H9 (cell line): ENCODE measurements at regions not wholly inside any gene's neighbourhood (a gene's known extent, or its start where the extent isn't known, plus 50 kb on each side); places are given as distances from the start of the nearest gene placed in this dataset.
A peak's percentile ranks its signal among the peaks of the same experiment; 100 is the strongest.

Experiments
- DNase-seq: peaks from one replicate; pipeline ENCODE4 v3.0.0-alpha.2; 2017
- H2AFZ ChIP-seq: one replicate; pipeline ENCODE4 v1.6.1; 2013; ENCODE audit warnings: mild to moderate bottlenecking, low read length, control low read depth, moderate library complexity
- H2AK5ac ChIP-seq: 2 replicates; pipeline ENCODE4 v1.6.1; 2013; ENCODE audit warnings: low read length, control low read depth, mixed read lengths; ENCODE audit not compliant: insufficient read length
- H2BK120ac ChIP-seq: one replicate; pipeline ENCODE4 v1.6.1; 2013; ENCODE audit warnings: low read depth, mild to moderate bottlenecking, low read length, control low read depth, inconsistent platforms; ENCODE audit not compliant: poor library complexity, severe bottlenecking
- H2BK12ac ChIP-seq: 2 replicates; pipeline ENCODE4 v1.6.1; 2013; ENCODE audit warnings: low read length, control low read depth, mixed read lengths, low read depth; ENCODE audit not compliant: insufficient read length
- H2BK15ac ChIP-seq: 2 replicates; pipeline ENCODE4 v1.6.1; 2013; ENCODE audit warnings: low read depth, low read length, control low read depth
- H2BK20ac ChIP-seq: one replicate; pipeline ENCODE4 v1.6.1; 2013; ENCODE audit warnings: low read depth, mild to moderate bottlenecking, low read length, control low read depth, inconsistent platforms; ENCODE audit not compliant: poor library complexity, severe bottlenecking
- H2BK5ac ChIP-seq: 2 replicates; pipeline ENCODE4 v1.6.1; 2013; ENCODE audit warnings: low read length, control low read depth, mixed read lengths; ENCODE audit not compliant: insufficient read length
- H3K14ac ChIP-seq: 2 replicates; pipeline ENCODE4 v1.6.1; 2013; ENCODE audit warnings: low read length, control low read depth; ENCODE audit not compliant: insufficient read depth
- H3K18ac ChIP-seq: 2 replicates; pipeline ENCODE4 v1.6.1; 2013; ENCODE audit warnings: low read depth, mild to moderate bottlenecking, mixed read lengths, low read length, control low read depth; ENCODE audit not compliant: insufficient read length
- H3K23ac ChIP-seq: 2 replicates; pipeline ENCODE4 v1.6.1; 2013; ENCODE audit warnings: low read length, control low read depth, mixed read lengths, low read depth; ENCODE audit not compliant: insufficient read length
- H3K23me2 ChIP-seq: 2 replicates; pipeline ENCODE4 v1.6.1; 2013; ENCODE audit warnings: low read depth, mild to moderate bottlenecking, mixed read lengths, low read length, control low read depth; ENCODE audit not compliant: insufficient read length, poor library complexity, severe bottlenecking
- H3K27ac ChIP-seq: 2 replicates; pipeline ENCODE4 v1.5.1; 2013; ENCODE audit warnings: low read length, control low read depth, mixed read lengths, low read depth; ENCODE audit not compliant: insufficient read length
- H3K27me3 ChIP-seq: 2 replicates; pipeline ENCODE4 v1.6.1; 2013; ENCODE audit warnings: low read length, control low read depth, inconsistent platforms; ENCODE audit not compliant: insufficient read depth
- H3K4ac ChIP-seq: 2 replicates; pipeline ENCODE4 v1.6.1; 2013; ENCODE audit warnings: low read depth, mild to moderate bottlenecking, control low read depth, inconsistent platforms, low read length, moderate library complexity
- H3K4me1 ChIP-seq: 2 replicates; pipeline ENCODE4 v1.6.1; 2013; ENCODE audit warnings: low read length, control low read depth, inconsistent platforms; ENCODE audit not compliant: insufficient read depth
- H3K4me2 ChIP-seq: 2 replicates; pipeline ENCODE4 v1.6.1; 2013; ENCODE audit warnings: low read length, control low read depth, mixed read lengths; ENCODE audit not compliant: insufficient read length, insufficient read depth
- H3K56ac ChIP-seq: 2 replicates; pipeline ENCODE4 v1.6.1; 2013; ENCODE audit warnings: low read depth, mild to moderate bottlenecking, mixed read lengths, low read length, control low read depth; ENCODE audit not compliant: insufficient read length
- H3K79me1 ChIP-seq: 2 replicates; pipeline ENCODE4 v1.6.1; 2013; ENCODE audit warnings: low read depth, mild to moderate bottlenecking, moderate library complexity, low read length, control low read depth, inconsistent platforms; ENCODE audit not compliant: insufficient read depth, poor library complexity, severe bottlenecking
- H3K79me2 ChIP-seq: 2 replicates; pipeline ENCODE4 v1.6.1; 2013; ENCODE audit warnings: low read length, control low read depth, inconsistent platforms; ENCODE audit not compliant: insufficient read depth
- H3K9ac ChIP-seq: 2 replicates; pipeline ENCODE4 v1.6.1; 2013; ENCODE audit warnings: low read length, control low read depth, mixed read lengths; ENCODE audit not compliant: insufficient read length; ENCODE audit errors: extremely low read depth
- H3K9me3 ChIP-seq: one replicate; pipeline ENCODE4 v1.6.1; 2013; ENCODE audit warnings: low read depth, low read length, inconsistent platforms; ENCODE audit not compliant: control insufficient read depth
- H3T11ph ChIP-seq: one replicate; pipeline ENCODE4 v1.6.1; 2013; ENCODE audit warnings: mild to moderate bottlenecking, low read length, control low read depth, inconsistent platforms
- H4K20me1 ChIP-seq: one replicate; pipeline ENCODE4 v1.6.1; 2013; ENCODE audit not compliant: control insufficient read depth, insufficient read length, insufficient read depth
- H4K5ac ChIP-seq: 2 replicates; pipeline ENCODE4 v1.6.1; 2013; ENCODE audit warnings: low read depth, mild to moderate bottlenecking, mixed read lengths, low read length, control low read depth; ENCODE audit not compliant: insufficient read length
- H4K8ac ChIP-seq: replicated peaks from 2 replicates; pipeline ENCODE4 v1.6.1; 2013; ENCODE audit warnings: low read length, control low read depth, mixed read lengths, low read depth; ENCODE audit not compliant: insufficient read length
- H4K91ac ChIP-seq: 2 replicates; pipeline ENCODE4 v1.6.1; 2013; ENCODE audit warnings: low read depth, mild to moderate bottlenecking, moderate library complexity, mixed read lengths, low read length, control low read depth; ENCODE audit not compliant: insufficient read length
- H3K27ac Mint-ChIP-seq, 3 experiments: 2 replicates in 2 of 3; 3 replicates in 1 of 3; pipeline ENCODE4 v1.8.0; 2020 to 2021; ENCODE audit warnings: mixed read lengths in 3 of 3, mild to moderate bottlenecking in 1 of 3, moderate library complexity in 1 of 3
- H3K27me3 Mint-ChIP-seq: 2 replicates; pipeline ENCODE4 v1.8.0; 2021; ENCODE audit warnings: low read depth, mild to moderate bottlenecking, moderate library complexity, mixed read lengths
- H3K36me3 Mint-ChIP-seq, 3 experiments: 2 replicates in 2 of 3; 3 replicates in 1 of 3; pipeline ENCODE4 v1.8.0; 2020 to 2021; ENCODE audit warnings: low read depth in 3 of 3, mixed read lengths in 3 of 3; ENCODE audit not compliant: insufficient read depth in 1 of 3
- H3K4me1 Mint-ChIP-seq, 2 experiments: 2 replicates each; pipeline ENCODE4 v1.8.0; 2020; ENCODE audit warnings: mixed read lengths in 2 of 2
- H3K4me3 Mint-ChIP-seq, 2 experiments: 2 replicates in 1 of 2; 3 replicates in 1 of 2; pipeline ENCODE4 v1.8.0; 2020 to 2021; ENCODE audit warnings: mild to moderate bottlenecking in 2 of 2, mixed read lengths in 2 of 2, moderate library complexity in 1 of 2
- H3K9me3 Mint-ChIP-seq, 2 experiments: 2 replicates in 1 of 2; 3 replicates in 1 of 2; pipeline ENCODE4 v1.8.0; 2020; ENCODE audit warnings: mild to moderate bottlenecking in 2 of 2, mixed read lengths in 2 of 2, moderate library complexity in 1 of 2
- CTCF ChIP-seq: fragments of 200-600 bp; sonication (generic); conservative IDR thresholded peaks from 3 replicates; pipeline ENCODE4 v1.8.0; 2021; ENCODE audit warnings: antibody characterized with exemption, mild to moderate bottlenecking
- WGBS: extraction: QIAGEN DNeasy Blood & Tissue Kit; methylation state at CpG from one replicate; pipeline ENCODE4 v1.1.7; 2013; ENCODE audit warnings: missing lambda C conversion rate, low lambda C conversion rate, mixed read lengths; ENCODE audit not compliant: insufficient read length; ENCODE audit errors: extremely low coverage; 5-methylcytosine and 5-hydroxymethylcytosine counted together

GRCh38 chr13:74056801-74057542 lies 77.2 kb downstream of the KLF12 start:
- no peaks in the 10 kb centered on the region; the same call in 1 of the 2 replicates for H3K4me1 ChIP-seq
- Mint-ChIP-seq H3K9me3 (peaks cover 0 to 5% of the 10 kb centered on the region in 2 experiments; a peak in 2 of 5 replicates), H3K4me1 (peaks cover 0 to 2% of the 10 kb centered on the region in 2 experiments; a peak in 1 of 4 replicates), H3K27me3 (no peaks in the 10 kb centered on the region), H3K36me3 (peaks cover 4 to 10% (median 5%) of the 10 kb centered on the region in 3 experiments; a peak in 4 of 7 replicates), H3K4me3 (no peak overlapping the region), H3K27ac (peak overlapping the region in 1 of 3 experiments; percentile 65; a peak in 1 of 7 replicates)
- no peaks in the 10 kb centered on the region for H3K23me2 ChIP-seq
- H3T11ph ChIP-seq: no peak overlapping the region
- H4K20me1 ChIP-seq: no peaks in the 10 kb centered on the region
- H4K91ac ChIP-seq: no peak overlapping the region
- no peak overlapping the region for H2BK120ac ChIP-seq
- WGBS: no CpG with 5 or more reads among the region's 5 CpGs
- no peak overlapping the region for H3K18ac ChIP-seq
- no peak overlapping the region for H3K23ac ChIP-seq
- H3K9me3 ChIP-seq: no peaks in the 10 kb centered on the region
- H3K4ac ChIP-seq: no peak overlapping the region
- H3K27ac ChIP-seq: no peak overlapping the region
- H3K56ac ChIP-seq: no peak overlapping the region
- no peak overlapping the region for H2BK5ac ChIP-seq
- H4K5ac ChIP-seq: no peak overlapping the region
- H2BK12ac ChIP-seq: no peak overlapping the region
- no peak overlapping the region for H2AFZ ChIP-seq
- H2BK20ac ChIP-seq: no peak overlapping the region
- no peaks in the 10 kb centered on the region for H3K79me2 ChIP-seq
- TF ChIP-seq CTCF: no peak
- no peak overlapping the region for H2BK15ac ChIP-seq
- H4K8ac ChIP-seq: no peak overlapping the region
- H2AK5ac ChIP-seq: no peak overlapping the region
- no peak overlapping the region for H3K9ac ChIP-seq
- no peak for DNase-seq
- no peak overlapping the region for H3K4me2 ChIP-seq
- no peaks in the 10 kb centered on the region for H3K27me3 ChIP-seq
- H3K14ac ChIP-seq: no peak overlapping the region
- H3K79me1 ChIP-seq: no peaks in the 10 kb centered on the region
